ENCODE measurements at regions not wholly inside any gene's neighbourhood (a gene's known extent, or its start where the extent isn't known, plus 50 kb on each side); places are given as distances from the start of the nearest gene placed in this dataset.
A peak's percentile ranks its signal among the peaks of the same experiment; 100 is the strongest.
"Not testable (repeated sequence)": the region's sequence is repeated elsewhere in the genome, so short reads cannot be mapped to it uniquely, and the experiment has no call there.

GRCh38 chr5:36777105-36777757 lies 99.3 kb upstream of the NIPBL start:
- TF ChIP-seq OSR1 (CRISPR knock-in tag; IDR thresholded peaks at IDR 0.05) (no peak), ZNF565 (CRISPR knock-in tag; conservative IDR thresholded peaks at IDR 0.05; ENCODE audit: low read depth) (no peak), ISL1 (CRISPR knock-in tag; IDR thresholded peaks at IDR 0.05) (no peak), SNAI2 (CRISPR knock-in tag; IDR thresholded peaks at IDR 0.05) (no peak), PPARA (CRISPR knock-in tag; IDR thresholded peaks at IDR 0.05; ENCODE audit: borderline replicate concordance) (no peak), BACH2 (CRISPR knock-in tag; IDR thresholded peaks at IDR 0.05; ENCODE audit: borderline replicate concordance) (no peak), ARNTL (CRISPR knock-in tag; IDR thresholded peaks at IDR 0.05; ENCODE audit: borderline replicate concordance, low read depth) (no peak), GLIS3 (CRISPR knock-in tag; IDR thresholded peaks at IDR 0.05) (no peak), RARB (CRISPR knock-in tag; IDR thresholded peaks at IDR 0.05) (no peak), CSDC2 (CRISPR knock-in tag; IDR thresholded peaks at IDR 0.05) (no peak), TCF4 (CRISPR knock-in tag; IDR thresholded peaks at IDR 0.05; ENCODE audit: borderline replicate concordance) (no peak), TOX (CRISPR knock-in tag; IDR thresholded peaks at IDR 0.05; ENCODE audit: borderline replicate concordance) (no peak), ZC3H10 (CRISPR knock-in tag; IDR thresholded peaks at IDR 0.05) (no peak)
- TF ChIP-seq, protein P1, sequence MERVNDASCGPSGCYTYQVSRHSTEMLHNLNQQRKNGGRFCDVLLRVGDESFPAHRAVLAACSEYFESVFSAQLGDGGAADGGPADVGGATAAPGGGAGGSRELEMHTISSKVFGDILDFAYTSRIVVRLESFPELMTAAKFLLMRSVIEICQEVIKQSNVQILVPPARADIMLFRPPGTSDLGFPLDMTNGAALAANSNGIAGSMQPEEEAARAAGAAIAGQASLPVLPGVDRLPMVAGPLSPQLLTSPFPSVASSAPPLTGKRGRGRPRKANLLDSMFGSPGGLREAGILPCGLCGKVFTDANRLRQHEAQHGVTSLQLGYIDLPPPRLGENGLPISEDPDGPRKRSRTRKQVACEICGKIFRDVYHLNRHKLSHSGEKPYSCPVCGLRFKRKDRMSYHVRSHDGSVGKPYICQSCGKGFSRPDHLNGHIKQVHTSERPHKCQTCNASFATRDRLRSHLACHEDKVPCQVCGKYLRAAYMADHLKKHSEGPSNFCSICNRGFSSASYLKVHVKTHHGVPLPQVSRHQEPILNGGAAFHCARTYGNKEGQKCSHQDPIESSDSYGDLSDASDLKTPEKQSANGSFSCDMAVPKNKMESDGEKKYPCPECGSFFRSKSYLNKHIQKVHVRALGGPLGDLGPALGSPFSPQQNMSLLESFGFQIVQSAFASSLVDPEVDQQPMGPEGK (CRISPR knock-in tag; IDR thresholded peaks at IDR 0.05; ENCODE audit: borderline replicate concordance), result no peak
- TF ChIP-seq, protein P2, sequence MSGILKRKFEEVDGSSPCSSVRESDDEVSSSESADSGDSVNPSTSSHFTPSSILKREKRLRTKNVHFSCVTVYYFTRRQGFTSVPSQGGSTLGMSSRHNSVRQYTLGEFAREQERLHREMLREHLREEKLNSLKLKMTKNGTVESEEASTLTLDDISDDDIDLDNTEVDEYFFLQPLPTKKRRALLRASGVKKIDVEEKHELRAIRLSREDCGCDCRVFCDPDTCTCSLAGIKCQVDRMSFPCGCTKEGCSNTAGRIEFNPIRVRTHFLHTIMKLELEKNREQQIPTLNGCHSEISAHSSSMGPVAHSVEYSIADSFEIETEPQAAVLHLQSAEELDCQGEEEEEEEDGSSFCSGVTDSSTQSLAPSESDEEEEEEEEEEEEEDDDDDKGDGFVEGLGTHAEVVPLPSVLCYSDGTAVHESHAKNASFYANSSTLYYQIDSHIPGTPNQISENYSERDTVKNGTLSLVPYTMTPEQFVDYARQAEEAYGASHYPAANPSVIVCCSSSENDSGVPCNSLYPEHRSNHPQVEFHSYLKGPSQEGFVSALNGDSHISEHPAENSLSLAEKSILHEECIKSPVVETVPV (CRISPR knock-in tag; IDR thresholded peaks at IDR 0.05), result no peak
- TF ChIP-seq, protein P3, sequence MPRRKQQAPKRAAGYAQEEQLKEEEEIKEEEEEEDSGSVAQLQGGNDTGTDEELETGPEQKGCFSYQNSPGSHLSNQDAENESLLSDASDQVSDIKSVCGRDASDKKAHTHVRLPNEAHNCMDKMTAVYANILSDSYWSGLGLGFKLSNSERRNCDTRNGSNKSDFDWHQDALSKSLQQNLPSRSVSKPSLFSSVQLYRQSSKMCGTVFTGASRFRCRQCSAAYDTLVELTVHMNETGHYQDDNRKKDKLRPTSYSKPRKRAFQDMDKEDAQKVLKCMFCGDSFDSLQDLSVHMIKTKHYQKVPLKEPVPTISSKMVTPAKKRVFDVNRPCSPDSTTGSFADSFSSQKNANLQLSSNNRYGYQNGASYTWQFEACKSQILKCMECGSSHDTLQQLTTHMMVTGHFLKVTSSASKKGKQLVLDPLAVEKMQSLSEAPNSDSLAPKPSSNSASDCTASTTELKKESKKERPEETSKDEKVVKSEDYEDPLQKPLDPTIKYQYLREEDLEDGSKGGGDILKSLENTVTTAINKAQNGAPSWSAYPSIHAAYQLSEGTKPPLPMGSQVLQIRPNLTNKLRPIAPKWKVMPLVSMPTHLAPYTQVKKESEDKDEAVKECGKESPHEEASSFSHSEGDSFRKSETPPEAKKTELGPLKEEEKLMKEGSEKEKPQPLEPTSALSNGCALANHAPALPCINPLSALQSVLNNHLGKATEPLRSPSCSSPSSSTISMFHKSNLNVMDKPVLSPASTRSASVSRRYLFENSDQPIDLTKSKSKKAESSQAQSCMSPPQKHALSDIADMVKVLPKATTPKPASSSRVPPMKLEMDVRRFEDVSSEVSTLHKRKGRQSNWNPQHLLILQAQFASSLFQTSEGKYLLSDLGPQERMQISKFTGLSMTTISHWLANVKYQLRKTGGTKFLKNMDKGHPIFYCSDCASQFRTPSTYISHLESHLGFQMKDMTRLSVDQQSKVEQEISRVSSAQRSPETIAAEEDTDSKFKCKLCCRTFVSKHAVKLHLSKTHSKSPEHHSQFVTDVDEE (CRISPR knock-in tag; IDR thresholded peaks at IDR 0.05), result no peak
- ATAC-seq, result peak; percentile 89

DNA sequence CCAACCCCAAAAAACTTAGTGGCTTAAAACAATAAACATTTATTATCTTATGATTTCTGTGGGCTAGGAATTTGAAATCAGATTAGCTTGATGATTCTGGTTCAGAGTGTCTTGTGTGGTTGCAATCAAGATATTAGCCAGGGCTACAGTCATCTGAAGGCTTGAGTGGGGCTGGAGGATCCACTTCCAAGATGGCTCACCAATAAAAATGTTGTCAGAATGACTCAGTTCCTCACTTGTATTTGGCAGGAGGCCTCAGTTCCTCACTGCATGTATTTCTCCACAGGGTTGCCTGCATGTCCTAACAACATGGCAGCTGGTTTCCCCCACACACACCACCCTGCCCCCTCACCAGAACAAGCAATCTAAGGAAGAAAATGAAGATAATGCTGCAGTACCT lies 98.2 kb upstream of the NIPBL start:
- TF ChIP-seq ZNF70 (CRISPR knock-in tag; IDR thresholded peaks at IDR 0.05) (no peak), POU6F1 (CRISPR knock-in tag; IDR thresholded peaks at IDR 0.05; ENCODE audit: borderline replicate concordance, low read depth) (no peak), ESRRG (CRISPR knock-in tag; IDR thresholded peaks at IDR 0.05) (no peak), ZC3H10 (CRISPR knock-in tag; IDR thresholded peaks at IDR 0.05) (no peak), TCF4 (CRISPR knock-in tag; IDR thresholded peaks at IDR 0.05; ENCODE audit: borderline replicate concordance) (no peak), TOX (CRISPR knock-in tag; IDR thresholded peaks at IDR 0.05; ENCODE audit: borderline replicate concordance) (no peak), SNAI2 (CRISPR knock-in tag; IDR thresholded peaks at IDR 0.05) (no peak), ZFP3 (CRISPR knock-in tag; IDR thresholded peaks at IDR 0.05) (no peak), OSR1 (CRISPR knock-in tag; IDR thresholded peaks at IDR 0.05) (no peak)
- TF ChIP-seq, protein P1 (CRISPR knock-in tag; IDR thresholded peaks at IDR 0.05; ENCODE audit: borderline replicate concordance), result no peak
- ATAC-seq, result no peak

- not testable (repeated sequence) for ATAC-seq
Measured at GRCh38 chr5:36782612-36783011, 94.0 kb upstream of the NIPBL start.

Data from SK-N-SH treated with all-trans-retinoic acid at 6 μM for 48 hours (cell line).